Esophagus muscularis mucosa (tissue), 4 donors: ENCODE measurements at regions not wholly inside any gene's neighbourhood (a gene's known extent, or its start where the extent isn't known, plus 50 kb on each side); places are given as distances from the start of the nearest gene placed in this dataset.

Experiments used
- EP300 ChIP-seq: sonication (generic); formaldehyde crosslinking; IDR thresholded peaks from one replicate; pipeline ENCODE4 v1.6.1; 2017; ENCODE audit warnings: antibody characterized with exemption
- POLR2A ChIP-seq: fragments of 450-650 bp; IDR thresholded peaks from one replicate; pipeline ENCODE4 v1.6.1; 2017; ENCODE audit warnings: antibody characterized with exemption, moderate library complexity, mild to moderate bottlenecking, low read depth
- TF ChIP-seq, protein P1 (sequence below), 3 experiments: fragments of 200-600 bp in 2 of 3; fragments of 450-650 bp in 1 of 3; sonication (generic) in 2 of 3; IDR thresholded peaks; one replicate each; pipeline ENCODE4 v1.5.1; 2017 to 2019; ENCODE audit warnings: antibody characterized with exemption in 3 of 3, mild to moderate bottlenecking in 2 of 3, moderate library complexity in 1 of 3

- no peak for TF ChIP-seq POLR2A
- TF ChIP-seq, protein P1, sequence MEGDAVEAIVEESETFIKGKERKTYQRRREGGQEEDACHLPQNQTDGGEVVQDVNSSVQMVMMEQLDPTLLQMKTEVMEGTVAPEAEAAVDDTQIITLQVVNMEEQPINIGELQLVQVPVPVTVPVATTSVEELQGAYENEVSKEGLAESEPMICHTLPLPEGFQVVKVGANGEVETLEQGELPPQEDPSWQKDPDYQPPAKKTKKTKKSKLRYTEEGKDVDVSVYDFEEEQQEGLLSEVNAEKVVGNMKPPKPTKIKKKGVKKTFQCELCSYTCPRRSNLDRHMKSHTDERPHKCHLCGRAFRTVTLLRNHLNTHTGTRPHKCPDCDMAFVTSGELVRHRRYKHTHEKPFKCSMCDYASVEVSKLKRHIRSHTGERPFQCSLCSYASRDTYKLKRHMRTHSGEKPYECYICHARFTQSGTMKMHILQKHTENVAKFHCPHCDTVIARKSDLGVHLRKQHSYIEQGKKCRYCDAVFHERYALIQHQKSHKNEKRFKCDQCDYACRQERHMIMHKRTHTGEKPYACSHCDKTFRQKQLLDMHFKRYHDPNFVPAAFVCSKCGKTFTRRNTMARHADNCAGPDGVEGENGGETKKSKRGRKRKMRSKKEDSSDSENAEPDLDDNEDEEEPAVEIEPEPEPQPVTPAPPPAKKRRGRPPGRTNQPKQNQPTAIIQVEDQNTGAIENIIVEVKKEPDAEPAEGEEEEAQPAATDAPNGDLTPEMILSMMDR (IDR thresholded peaks at IDR 0.05), result no peak
- TF ChIP-seq EP300, result no peak
Observed at GRCh38 chr7:118078015-118078414, 105.9 kb upstream of the LSM8 start.
